Mucosa of rectum (tissue), 2 donors: ENCODE measurements at regions not wholly inside any gene's neighbourhood (a gene's known extent, or its start where the extent isn't known, plus 50 kb on each side); places are given as distances from the start of the nearest gene placed in this dataset.

Experiments used
- H3K27ac ChIP-seq, 2 donors: one replicate each; pipeline ENCODE4 v1.7.0; 2013; ENCODE audit warnings: inconsistent platforms in 2 of 2, low read depth in 2 of 2, low read length in 2 of 2
- H3K27me3 ChIP-seq, 2 donors: one replicate each; pipeline ENCODE4 v1.7.0; 2013; ENCODE audit warnings: low read length in 2 of 2; ENCODE audit not compliant: control insufficient read depth in 2 of 2, insufficient read depth in 2 of 2
- H3K36me3 ChIP-seq, 2 donors: one replicate each; pipeline ENCODE4 v1.7.0; 2013; ENCODE audit warnings: low read length in 2 of 2; ENCODE audit not compliant: control insufficient read depth in 2 of 2, insufficient read depth in 2 of 2
- H3K4me1 ChIP-seq, 2 donors: one replicate each; pipeline ENCODE4 v1.7.0; 2013; ENCODE audit warnings: low read length in 2 of 2, mild to moderate bottlenecking in 1 of 2; ENCODE audit not compliant: control insufficient read depth in 2 of 2, insufficient read depth in 2 of 2
- H3K4me3 ChIP-seq, 2 donors: one replicate each; pipeline ENCODE4 v1.7.0; 2013; ENCODE audit warnings: low read length in 2 of 2
- H3K9ac ChIP-seq, 2 donors: one replicate each; pipeline ENCODE4 v1.7.0; 2013; ENCODE audit warnings: low read length in 2 of 2, low read depth in 1 of 2, mild to moderate bottlenecking in 1 of 2
- H3K9me3 ChIP-seq, 2 donors: one replicate each; pipeline ENCODE4 v1.7.0; 2013; ENCODE audit warnings: low read length in 2 of 2; ENCODE audit not compliant: control insufficient read depth in 2 of 2
- donor health status: healthy.
- donor health status: Normal muscosa, but diverticular disease.

DNA sequence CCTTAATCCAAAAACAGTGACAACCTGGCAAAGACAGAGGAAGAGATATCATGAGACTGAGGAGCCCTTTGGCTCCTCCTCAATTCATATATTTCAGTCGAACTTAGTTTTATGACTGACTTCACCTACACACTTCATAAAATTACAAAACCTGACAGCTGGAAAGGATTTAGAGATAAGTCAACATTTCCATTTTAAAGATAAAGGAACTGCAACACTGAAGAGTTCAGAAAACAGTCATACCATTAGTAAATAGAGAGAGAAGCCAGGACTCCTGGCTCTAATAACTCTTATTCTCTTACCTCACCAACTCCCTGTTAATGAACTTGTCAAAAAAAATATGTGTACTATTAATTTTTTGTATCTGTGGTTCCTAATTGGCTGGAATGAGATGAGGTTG, 141.0 kb upstream of the COL1A2 start:
- Histone ChIP-seq H3K9me3 (no peaks in the 10 kb centered on the region), H3K27me3 (no peaks in the 10 kb centered on the region), H3K36me3 (no peaks in the 10 kb centered on the region), H3K4me3 (no peak overlapping the region), H3K9ac (no peak overlapping the region), H3K27ac (no peak overlapping the region), H3K4me1 (no peaks in the 10 kb centered on the region)

- H3K4me3 ChIP-seq: no peak overlapping the region
- H3K9me3 ChIP-seq: no peaks in the 10 kb centered on the region
- no peak overlapping the region for H3K9ac ChIP-seq
- H3K4me1 ChIP-seq: no peaks in the 10 kb centered on the region
- H3K36me3 ChIP-seq: no peaks in the 10 kb centered on the region
- H3K27ac ChIP-seq: no peak overlapping the region
- no peaks in the 10 kb centered on the region for H3K27me3 ChIP-seq
These were observed 136.0 kb upstream of the COL1A2 start for GRCh38 chr7:94258418-94259300.

DNA sequence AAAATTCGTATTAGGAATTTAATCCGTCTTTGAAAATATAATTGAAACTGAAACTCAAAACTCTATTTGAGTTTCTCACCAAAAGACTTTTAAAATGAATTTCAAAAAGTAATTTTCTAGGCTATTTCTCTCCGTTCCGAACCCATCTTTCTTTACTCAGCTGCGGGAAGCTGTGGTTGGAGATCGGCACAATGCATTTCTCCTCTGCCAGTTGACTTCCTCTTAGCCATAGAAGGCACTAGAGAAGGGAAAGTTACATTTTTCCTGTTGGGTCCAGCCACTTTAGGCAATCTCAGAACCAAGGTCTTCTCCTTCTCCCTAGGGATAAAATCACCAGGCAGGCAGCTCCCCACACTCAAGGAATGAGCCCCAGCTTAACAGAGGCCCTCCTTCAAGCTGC, 133.6 kb upstream of the COL1A2 start:
- Histone ChIP-seq H3K27ac (no peak overlapping the region), H3K4me3 (no peak overlapping the region), H3K9me3 (no peaks in the 10 kb centered on the region), H3K9ac (no peak overlapping the region), H3K4me1 (no peaks in the 10 kb centered on the region), H3K27me3 (no peaks in the 10 kb centered on the region), H3K36me3 (no peaks in the 10 kb centered on the region)

DNA sequence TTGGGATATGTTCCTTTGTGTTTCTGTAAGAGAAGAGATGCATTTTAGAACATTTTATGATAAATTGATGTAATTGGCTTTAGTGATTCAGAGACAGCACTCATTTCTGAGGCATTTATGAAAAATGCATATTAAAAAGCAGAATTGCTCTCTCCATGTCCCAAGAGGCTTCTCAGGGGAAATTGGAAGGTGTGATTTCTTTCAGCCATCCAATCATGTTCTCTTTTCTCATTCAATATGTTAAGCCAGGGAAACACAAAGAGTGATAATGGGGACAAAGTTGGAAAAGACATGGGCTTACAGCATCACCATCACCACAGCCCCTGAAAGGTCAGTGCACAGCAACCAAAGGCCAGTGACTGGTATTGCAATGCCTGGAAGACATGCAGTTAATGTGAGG, 129.9 kb upstream of the COL1A2 start:
- Histone ChIP-seq H3K36me3 (no peaks in the 10 kb centered on the region), H3K27me3 (no peaks in the 10 kb centered on the region), H3K4me1 (no peaks in the 10 kb centered on the region), H3K27ac (no peak overlapping the region), H3K9ac (no peak overlapping the region), H3K9me3 (no peaks in the 10 kb centered on the region), H3K4me3 (no peak overlapping the region)

- Histone ChIP-seq H3K9me3 (no peaks in the 10 kb centered on the region), H3K27me3 (no peaks in the 10 kb centered on the region), H3K9ac (no peak overlapping the region)
These were observed 129.2 kb upstream of the COL1A2 start for GRCh38 chr7:94265456-94265855.

DNA sequence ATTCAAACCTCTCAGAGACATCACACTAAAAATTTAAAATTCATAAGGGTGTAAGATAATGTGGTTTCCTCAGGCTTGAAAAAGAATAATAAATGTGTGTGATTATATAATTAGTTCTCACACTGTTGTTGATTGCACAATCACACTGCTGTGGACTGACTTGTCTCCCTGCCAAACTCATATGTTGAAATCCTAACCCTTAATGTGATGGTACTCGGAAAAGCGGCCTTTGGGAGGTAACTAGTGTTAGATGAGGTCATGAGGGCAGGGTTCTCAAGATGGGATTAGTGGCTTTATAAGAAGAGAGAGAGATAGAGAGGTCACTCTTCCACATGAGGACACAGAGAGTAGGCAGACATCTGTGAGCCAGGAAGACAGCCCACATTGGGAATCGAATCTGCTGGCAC, 128.5 kb upstream of the COL1A2 start:
- H3K4me3 ChIP-seq: no peak overlapping the region
- no peaks in the 10 kb centered on the region for H3K27me3 ChIP-seq
- H3K4me1 ChIP-seq: no peaks in the 10 kb centered on the region
- H3K27ac ChIP-seq: no peak overlapping the region
- no peak overlapping the region for H3K9ac ChIP-seq
- H3K9me3 ChIP-seq: no peaks in the 10 kb centered on the region
- no peaks in the 10 kb centered on the region for H3K36me3 ChIP-seq

More at GRCh38 chr7:94265456-94265855, 129.2 kb upstream of the COL1A2 start:
- no peaks in the 10 kb centered on the region for H3K36me3 ChIP-seq
- no peak overlapping the region for H3K4me3 ChIP-seq
- H3K4me1 ChIP-seq: no peaks in the 10 kb centered on the region
- no peak overlapping the region for H3K27ac ChIP-seq

- no peak overlapping the region for H3K27ac ChIP-seq
- no peaks in the 10 kb centered on the region for H3K27me3 ChIP-seq
- no peaks in the 10 kb centered on the region for H3K4me1 ChIP-seq
- H3K36me3 ChIP-seq: no peaks in the 10 kb centered on the region
- H3K4me3 ChIP-seq: no peak overlapping the region
- no peak overlapping the region for H3K9ac ChIP-seq
- H3K9me3 ChIP-seq: no peaks in the 10 kb centered on the region
These were observed 123.9 kb upstream of the COL1A2 start for GRCh38 chr7:94270772-94271171.

GRCh38 chr7:94272821-94273583, 121.7 kb upstream of the COL1A2 start:
- Histone ChIP-seq H3K9ac (no peak overlapping the region), H3K36me3 (no peaks in the 10 kb centered on the region), H3K27ac (no peak overlapping the region), H3K27me3 (no peaks in the 10 kb centered on the region), H3K9me3 (no peaks in the 10 kb centered on the region), H3K4me1 (no peaks in the 10 kb centered on the region), H3K4me3 (no peak overlapping the region)

GRCh38 chr7:94274828-94275227, 119.9 kb upstream of the COL1A2 start:
- Histone ChIP-seq H3K36me3 (no peaks in the 10 kb centered on the region), H3K27me3 (no peaks in the 10 kb centered on the region), H3K9me3 (no peaks in the 10 kb centered on the region), H3K4me1 (no peaks in the 10 kb centered on the region), H3K4me3 (no peak overlapping the region), H3K9ac (no peak overlapping the region), H3K27ac (no peak overlapping the region)

- Histone ChIP-seq H3K9ac (no peak overlapping the region), H3K9me3 (no peaks in the 10 kb centered on the region), H3K27me3 (no peaks in the 10 kb centered on the region), H3K4me3 (no peak overlapping the region), H3K27ac (no peak overlapping the region), H3K4me1 (no peaks in the 10 kb centered on the region), H3K36me3 (no peaks in the 10 kb centered on the region)
These were observed 118.7 kb upstream of the COL1A2 start for GRCh38 chr7:94276027-94276426.
